Astrocyte (in vitro differentiated cells and primary cell): ENCODE measurements at regions not wholly inside any gene's neighbourhood (a gene's known extent, or its start where the extent isn't known, plus 50 kb on each side); places are given as distances from the start of the nearest gene placed in this dataset.

ENCODE experiments used
- DNase-seq: peaks from one replicate; pipeline ENCODE4 v3.0.0-alpha.2; 2010; ENCODE audit warnings: low read depth
- FAIRE-seq: peaks from 2 replicates; lab custom pipeline; 2011; peaks lifted over from hg19 to GRCh38; lab: Jason Lieb, UNC
- H2AFZ ChIP-seq: 2 replicates; pipeline ENCODE4 v1.6.0; 2012; ENCODE audit warnings: low read depth, low read length, inconsistent platforms
- H3K27ac ChIP-seq: 2 replicates; pipeline ENCODE4 v1.5.1; 2011; ENCODE audit warnings: low read depth, low read length, inconsistent platforms
- H3K27me3 ChIP-seq: 2 replicates; pipeline ENCODE4 v1.6.0; 2011; ENCODE audit warnings: low read length, inconsistent platforms; ENCODE audit not compliant: insufficient read depth
- H3K36me3 ChIP-seq: 2 replicates; pipeline ENCODE4 v1.5.1; 2011; ENCODE audit warnings: low read length, inconsistent platforms; ENCODE audit not compliant: insufficient read depth
- H3K4me1 ChIP-seq: 2 replicates; pipeline ENCODE4 v1.5.1; 2011; ENCODE audit warnings: low read length, inconsistent platforms; ENCODE audit not compliant: insufficient read depth
- H3K4me2 ChIP-seq: 2 replicates; pipeline ENCODE4 v1.6.0; 2012; ENCODE audit warnings: low read length, inconsistent platforms
- H3K4me3 ChIP-seq: 2 replicates; pipeline ENCODE4 v1.5.1; 2011; ENCODE audit warnings: low read depth, mild to moderate bottlenecking, low read length, inconsistent platforms; ENCODE audit not compliant: insufficient read depth
- H3K79me2 ChIP-seq: 2 replicates; pipeline ENCODE4 v1.6.0; 2012; ENCODE audit warnings: mild to moderate bottlenecking, low read length, inconsistent platforms; ENCODE audit not compliant: insufficient read depth
- H3K9ac ChIP-seq: 2 replicates; pipeline ENCODE4 v1.6.0; 2012; ENCODE audit warnings: mild to moderate bottlenecking, low read length, inconsistent platforms
- H3K9me3 ChIP-seq: 2 replicates; pipeline ENCODE4 v1.5.1; 2012; ENCODE audit warnings: low read depth, mild to moderate bottlenecking, low read length, inconsistent platforms; ENCODE audit not compliant: insufficient read depth
- H4K20me1 ChIP-seq: 2 replicates; pipeline ENCODE4 v1.6.0; 2012; ENCODE audit warnings: low read length, inconsistent platforms; ENCODE audit not compliant: insufficient read depth
- H3K27ac Mint-ChIP-seq: one replicate; pipeline ENCODE4 v1.8.0; 2021; ENCODE audit warnings: mild to moderate bottlenecking, mixed read lengths; ENCODE audit not compliant: unreplicated experiment
- H3K27me3 Mint-ChIP-seq: one replicate; pipeline ENCODE4 v1.8.0; 2021; ENCODE audit warnings: low read depth, mixed read lengths; ENCODE audit not compliant: unreplicated experiment
- H3K36me3 Mint-ChIP-seq: one replicate; pipeline ENCODE4 v1.8.0; 2021; ENCODE audit warnings: low read depth, mixed read lengths; ENCODE audit not compliant: unreplicated experiment
- H3K4me1 Mint-ChIP-seq: one replicate; pipeline ENCODE4 v1.8.0; 2021; ENCODE audit warnings: low read depth, mixed read lengths; ENCODE audit not compliant: unreplicated experiment
- H3K4me3 Mint-ChIP-seq: one replicate; pipeline ENCODE4 v1.8.0; 2021; ENCODE audit warnings: mild to moderate bottlenecking, moderate library complexity, mixed read lengths; ENCODE audit not compliant: unreplicated experiment
- H3K9me3 Mint-ChIP-seq: one replicate; pipeline ENCODE4 v1.8.0; 2021; ENCODE audit warnings: mild to moderate bottlenecking, mixed read lengths; ENCODE audit not compliant: unreplicated experiment
- CTCF ChIP-seq: IDR thresholded peaks from 2 replicates; pipeline ENCODE4 v1.5.1; 2011; ENCODE audit warnings: low read depth, mild to moderate bottlenecking, inconsistent platforms, low read length, moderate library complexity; ENCODE audit not compliant: insufficient read depth
- EZH2 ChIP-seq: IDR thresholded peaks from 2 replicates; pipeline ENCODE4 v1.6.1; 2012; ENCODE audit warnings: mild to moderate bottlenecking, low read length, inconsistent platforms; ENCODE audit not compliant: insufficient read depth

GRCh38 chr6:144688713-144689112 is 403.6 kb downstream of the UTRN start:
- no peak for FAIRE-seq
- Mint-ChIP-seq H3K4me3 (no peak overlapping the region), H3K36me3 (no peaks in the 10 kb centered on the region), H3K27ac (no peak overlapping the region), H3K9me3 (peaks cover 5% of the 10 kb centered on the region), H3K4me1 (no peaks in the 10 kb centered on the region), H3K27me3 (no peaks in the 10 kb centered on the region)
- no peaks in the 10 kb centered on the region for H3K9me3 ChIP-seq
- H3K4me2 ChIP-seq = no peak overlapping the region
- H2AFZ ChIP-seq = no peak overlapping the region
- DNase-seq = no peak
- no peak overlapping the region for H3K4me3 ChIP-seq
- TF ChIP-seq EZH2 (no peak), CTCF (no peak)
- no peak overlapping the region for H3K27ac ChIP-seq
- H3K4me1 ChIP-seq = no peaks in the 10 kb centered on the region
- H3K79me2 ChIP-seq = no peaks in the 10 kb centered on the region
- H4K20me1 ChIP-seq = peaks cover 5% of the 10 kb centered on the region
- no peaks in the 10 kb centered on the region for H3K36me3 ChIP-seq
- H3K9ac ChIP-seq = no peak overlapping the region
- H3K27me3 ChIP-seq = no peaks in the 10 kb centered on the region

- Mint-ChIP-seq H3K27ac (no peak overlapping the region), H3K36me3 (no peaks in the 10 kb centered on the region)
Observed at GRCh38 chr6:144689503-144690040, 404.4 kb downstream of the UTRN start.

More at GRCh38 chr6:144689503-144690040, 404.4 kb downstream of the UTRN start:
- Mint-ChIP-seq H3K27me3 (no peaks in the 10 kb centered on the region), H3K9me3 (peaks cover 5% of the 10 kb centered on the region), H3K4me1 (no peaks in the 10 kb centered on the region), H3K4me3 (no peak overlapping the region)
- Histone ChIP-seq H3K4me2 (no peak overlapping the region), H3K27me3 (no peaks in the 10 kb centered on the region), H2AFZ (no peak overlapping the region), H3K9me3 (no peaks in the 10 kb centered on the region), H3K36me3 (no peaks in the 10 kb centered on the region), H3K4me1 (no peaks in the 10 kb centered on the region), H3K9ac (no peak overlapping the region), H3K4me3 (no peak overlapping the region), H3K79me2 (no peaks in the 10 kb centered on the region), H4K20me1 (peaks cover 10% of the 10 kb centered on the region), H3K27ac (no peak overlapping the region)
- FAIRE-seq (no peak), DNase-seq (no peak)
- TF ChIP-seq EZH2 (no peak), CTCF (no peak)
